Gastroesophageal sphincter (tissue), 3 donors: ENCODE measurements at regions not wholly inside any gene's neighbourhood (a gene's known extent, or its start where the extent isn't known, plus 50 kb on each side); places are given as distances from the start of the nearest gene placed in this dataset.

Experiments
- EP300 ChIP-seq: sonication (generic); formaldehyde crosslinking; IDR thresholded peaks from one replicate; pipeline ENCODE4 v1.6.1; 2017; ENCODE audit warnings: antibody characterized with exemption, mild to moderate bottlenecking
- POLR2AphosphoS5 ChIP-seq: sonication (generic); formaldehyde crosslinking; IDR thresholded peaks from one replicate; pipeline ENCODE4 v1.6.1; 2017; ENCODE audit warnings: antibody characterized with exemption
- TF ChIP-seq, protein P1 (sequence below), 4 experiments: fragments of 200-600 bp in 2 of 4; fragments of 450-650 bp in 2 of 4; sonication (generic) in 1 of 4; IDR thresholded peaks; one replicate each; pipeline ENCODE4 v1.5.1; 2017 to 2019; ENCODE audit warnings: antibody characterized with exemption in 4 of 4, mild to moderate bottlenecking in 2 of 4, moderate library complexity in 2 of 4

DNA sequence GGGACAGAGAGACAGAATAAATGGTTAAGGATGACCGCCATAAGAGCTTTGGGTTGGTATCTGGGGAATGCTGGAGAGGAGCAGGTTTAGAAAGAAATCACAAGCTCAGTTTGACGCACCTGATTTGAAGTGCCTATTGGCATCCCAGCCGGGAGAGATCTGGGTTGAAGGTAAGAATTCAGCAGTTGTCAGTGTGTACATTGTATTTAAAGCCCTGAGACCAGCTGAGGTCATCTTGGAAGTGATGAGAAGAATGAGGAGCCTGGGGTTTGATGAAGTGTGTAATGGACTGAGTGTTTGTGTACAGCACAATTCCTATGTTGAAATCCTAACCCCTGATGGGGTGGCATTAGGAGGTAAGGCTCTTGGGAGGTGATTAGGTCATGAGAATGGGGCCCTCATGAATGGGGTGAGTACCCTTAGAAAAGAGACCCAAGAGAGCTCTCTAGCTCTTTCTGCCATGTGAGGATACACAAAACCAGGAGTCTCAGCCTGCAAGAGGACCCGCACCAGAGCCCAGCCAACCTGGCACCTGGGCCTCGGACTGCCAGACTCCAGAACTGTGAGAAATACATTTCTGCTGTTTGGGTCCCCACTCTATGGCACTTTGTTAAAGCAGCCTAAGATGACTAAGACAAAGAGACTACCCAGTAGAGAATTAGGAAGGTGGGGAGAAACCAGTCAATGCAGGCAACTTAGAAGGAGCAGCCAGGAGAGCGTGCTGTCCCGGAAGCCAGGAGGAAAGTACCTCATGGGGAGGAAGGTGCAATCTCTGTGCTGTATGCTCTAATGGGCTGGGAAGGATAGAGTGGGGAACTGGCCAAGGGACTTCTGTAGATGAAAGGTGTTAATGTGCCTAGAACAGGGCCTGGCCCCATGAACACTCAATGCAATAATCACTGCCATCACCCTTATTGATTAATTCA, 133.7 kb upstream of the SLC24A3 start:
- TF ChIP-seq, protein P1, sequence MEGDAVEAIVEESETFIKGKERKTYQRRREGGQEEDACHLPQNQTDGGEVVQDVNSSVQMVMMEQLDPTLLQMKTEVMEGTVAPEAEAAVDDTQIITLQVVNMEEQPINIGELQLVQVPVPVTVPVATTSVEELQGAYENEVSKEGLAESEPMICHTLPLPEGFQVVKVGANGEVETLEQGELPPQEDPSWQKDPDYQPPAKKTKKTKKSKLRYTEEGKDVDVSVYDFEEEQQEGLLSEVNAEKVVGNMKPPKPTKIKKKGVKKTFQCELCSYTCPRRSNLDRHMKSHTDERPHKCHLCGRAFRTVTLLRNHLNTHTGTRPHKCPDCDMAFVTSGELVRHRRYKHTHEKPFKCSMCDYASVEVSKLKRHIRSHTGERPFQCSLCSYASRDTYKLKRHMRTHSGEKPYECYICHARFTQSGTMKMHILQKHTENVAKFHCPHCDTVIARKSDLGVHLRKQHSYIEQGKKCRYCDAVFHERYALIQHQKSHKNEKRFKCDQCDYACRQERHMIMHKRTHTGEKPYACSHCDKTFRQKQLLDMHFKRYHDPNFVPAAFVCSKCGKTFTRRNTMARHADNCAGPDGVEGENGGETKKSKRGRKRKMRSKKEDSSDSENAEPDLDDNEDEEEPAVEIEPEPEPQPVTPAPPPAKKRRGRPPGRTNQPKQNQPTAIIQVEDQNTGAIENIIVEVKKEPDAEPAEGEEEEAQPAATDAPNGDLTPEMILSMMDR (IDR thresholded peaks at IDR 0.05): no peak
- TF ChIP-seq POLR2AphosphoS5: no peak
- TF ChIP-seq EP300: no peak
